HG03565 (cell line): ENCODE measurements at regions not wholly inside any gene's neighbourhood (a gene's known extent, or its start where the extent isn't known, plus 50 kb on each side); places are given as distances from the start of the nearest gene placed in this dataset.
"Not testable (repeated sequence)": the region's sequence is repeated elsewhere in the genome, so short reads cannot be mapped to it uniquely, and the experiment has no call there.

Experiments used
- ATAC-seq: cut with Tn5 transposase; IDR thresholded peaks from one replicate; pipeline ENCODE4 v1.9.1; 2021; ENCODE audit warnings: mild to moderate bottlenecking, moderate library complexity; ENCODE audit not compliant: unreplicated experiment

GRCh38 chr12:131311279-131311722 is 357.6 kb downstream of the ADGRD1 start:
- not testable (repeated sequence) for ATAC-seq

DNA sequence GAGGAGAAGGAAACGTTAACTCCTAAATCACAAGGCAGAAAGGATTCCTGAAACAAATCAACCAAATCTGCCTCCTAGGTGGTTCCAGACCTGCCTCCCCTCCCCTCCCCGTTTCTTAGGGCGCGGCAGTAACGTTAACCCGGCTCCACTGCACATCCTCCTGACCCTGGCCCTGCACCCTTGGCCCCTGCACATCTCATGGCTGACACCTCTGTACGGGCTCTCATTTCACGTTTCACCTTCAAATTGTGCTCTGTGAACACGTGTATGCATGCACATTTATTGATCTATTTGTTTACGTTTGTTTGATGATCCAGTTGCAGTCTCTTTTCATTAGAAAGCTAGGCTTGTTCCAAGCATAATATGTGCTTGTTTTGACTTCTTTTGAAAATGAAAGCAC is 358.1 kb downstream of the ADGRD1 start:
- ATAC-seq = no peak

GRCh38 chr12:131312382-131312781 is 358.7 kb downstream of the ADGRD1 start:
- ATAC-seq = not testable (repeated sequence)

- no peak for ATAC-seq
Measured at GRCh38 chr12:131312793-131313545, 359.3 kb downstream of the ADGRD1 start.

DNA sequence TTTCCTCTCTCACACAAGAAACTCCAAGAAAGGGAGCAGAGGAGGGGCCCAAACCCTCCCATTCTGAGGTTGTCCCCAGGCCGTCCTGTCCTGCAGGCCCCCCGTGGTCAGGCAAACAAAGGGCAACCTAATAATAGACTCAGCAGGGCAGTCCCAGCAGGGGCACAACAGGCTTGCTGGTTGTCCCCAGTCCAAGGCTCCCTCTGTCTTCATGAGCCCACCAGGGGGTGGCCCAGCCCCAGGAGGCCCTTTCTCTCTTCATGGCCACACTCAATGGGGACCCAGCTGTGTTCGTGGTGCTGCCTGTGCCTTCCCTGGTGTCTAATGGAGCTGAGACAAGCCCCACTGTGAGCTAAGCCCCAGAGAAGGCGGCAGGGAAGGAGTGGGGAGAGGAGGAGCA is 359.9 kb downstream of the ADGRD1 start:
- no peak for ATAC-seq

DNA sequence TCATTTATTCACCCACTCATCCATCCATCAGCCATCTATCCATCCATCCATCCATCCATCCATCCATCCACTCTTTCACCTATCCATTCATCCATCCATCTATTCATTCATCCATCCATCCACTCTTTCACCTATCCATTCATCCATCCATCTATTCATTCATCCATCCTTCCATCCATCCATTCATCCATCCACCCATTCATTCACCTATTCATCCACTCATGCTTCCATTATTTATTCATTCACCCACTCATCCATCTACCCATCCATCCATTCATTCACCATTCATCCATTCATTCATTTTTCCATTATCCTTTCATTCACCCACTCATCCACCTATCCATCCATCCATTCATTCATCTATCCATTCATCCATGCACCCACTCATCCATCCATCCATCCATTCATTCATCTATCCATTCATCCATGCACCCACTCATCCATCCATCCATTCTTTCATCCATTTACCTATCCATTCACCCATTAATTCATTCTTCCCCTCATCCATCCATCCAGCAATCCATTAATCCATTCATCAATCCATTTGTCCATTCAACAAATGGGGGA is 360.9 kb downstream of the ADGRD1 start:
- ATAC-seq = no peak

GRCh38 chr12:131315601-131316000 is 361.9 kb downstream of the ADGRD1 start:
- no peak for ATAC-seq

DNA sequence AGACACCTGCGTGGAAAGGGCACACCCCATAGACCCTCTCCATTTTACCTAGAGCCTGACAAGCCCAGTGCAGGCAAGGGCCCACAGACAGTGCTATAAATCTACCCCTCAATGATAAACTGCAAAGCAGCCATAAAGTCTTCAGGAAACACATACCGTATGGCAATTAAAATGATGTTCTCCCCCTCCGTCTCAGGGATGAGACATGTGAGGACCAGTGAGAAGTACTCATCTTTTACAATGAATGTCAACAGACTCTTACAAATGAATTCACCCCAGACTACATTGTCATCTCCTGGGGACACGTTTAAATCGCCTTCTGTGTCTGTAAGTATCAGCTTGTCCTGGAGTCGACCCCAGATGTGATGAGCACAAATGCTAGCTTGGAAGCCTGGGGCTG is 362.7 kb downstream of the ADGRD1 start:
- ATAC-seq = no peak

DNA sequence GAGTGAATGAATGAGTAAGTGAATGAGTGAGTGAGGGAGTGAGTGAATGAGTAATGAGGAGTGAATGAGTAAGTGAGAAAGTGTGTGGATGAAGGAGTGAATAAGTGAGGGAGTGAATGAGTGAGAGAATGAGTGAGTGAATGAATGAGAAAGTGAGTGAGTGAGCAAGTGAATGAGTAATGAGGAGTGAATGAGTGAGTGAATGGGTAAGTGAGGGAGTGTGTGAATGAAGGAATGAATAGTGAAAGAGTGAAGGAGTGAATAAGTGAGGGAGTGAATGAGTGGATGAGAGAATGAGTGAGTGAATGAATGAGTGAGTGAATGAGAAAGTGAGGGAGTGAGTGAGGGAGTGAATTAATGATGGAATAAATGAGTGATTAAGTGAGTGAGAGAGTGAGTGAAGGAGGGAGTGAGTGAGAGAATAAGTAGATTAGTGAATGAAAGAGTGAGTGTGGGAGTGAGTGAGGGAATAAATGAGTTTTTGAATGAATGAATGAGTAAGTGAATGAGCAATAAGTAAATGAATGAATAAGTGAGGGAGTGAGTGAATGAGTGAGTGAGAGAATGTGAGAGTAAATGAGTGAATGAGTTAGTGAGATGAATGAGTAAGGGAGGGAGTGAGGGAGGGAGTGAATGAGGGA is 364.5 kb downstream of the ADGRD1 start:
- ATAC-seq = no peak

GRCh38 chr12:131321988-131322387 is 368.3 kb downstream of the ADGRD1 start:
- ATAC-seq = no peak

GRCh38 chr12:131322460-131322859 is 368.8 kb downstream of the ADGRD1 start:
- not testable (repeated sequence) for ATAC-seq

DNA sequence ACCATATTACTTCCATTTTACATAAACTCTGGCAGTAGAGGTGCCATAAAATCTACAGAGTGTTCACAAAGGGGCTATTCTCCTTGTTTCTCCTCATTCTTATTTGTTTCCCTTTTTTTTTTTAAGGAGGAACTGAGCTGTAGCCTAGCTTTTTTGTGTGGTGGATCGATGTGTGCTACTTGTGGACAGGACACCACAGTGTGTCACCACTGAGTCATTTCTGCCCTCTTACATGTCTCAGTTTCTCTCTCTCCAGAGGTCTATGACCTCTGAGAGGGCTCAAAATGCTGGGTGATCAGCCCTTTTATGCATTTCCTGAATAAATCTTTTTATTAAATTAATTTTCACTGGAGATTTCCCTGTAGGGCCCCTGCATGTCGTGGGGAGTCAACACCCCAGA is 370.2 kb downstream of the ADGRD1 start:
- ATAC-seq = no peak

DNA sequence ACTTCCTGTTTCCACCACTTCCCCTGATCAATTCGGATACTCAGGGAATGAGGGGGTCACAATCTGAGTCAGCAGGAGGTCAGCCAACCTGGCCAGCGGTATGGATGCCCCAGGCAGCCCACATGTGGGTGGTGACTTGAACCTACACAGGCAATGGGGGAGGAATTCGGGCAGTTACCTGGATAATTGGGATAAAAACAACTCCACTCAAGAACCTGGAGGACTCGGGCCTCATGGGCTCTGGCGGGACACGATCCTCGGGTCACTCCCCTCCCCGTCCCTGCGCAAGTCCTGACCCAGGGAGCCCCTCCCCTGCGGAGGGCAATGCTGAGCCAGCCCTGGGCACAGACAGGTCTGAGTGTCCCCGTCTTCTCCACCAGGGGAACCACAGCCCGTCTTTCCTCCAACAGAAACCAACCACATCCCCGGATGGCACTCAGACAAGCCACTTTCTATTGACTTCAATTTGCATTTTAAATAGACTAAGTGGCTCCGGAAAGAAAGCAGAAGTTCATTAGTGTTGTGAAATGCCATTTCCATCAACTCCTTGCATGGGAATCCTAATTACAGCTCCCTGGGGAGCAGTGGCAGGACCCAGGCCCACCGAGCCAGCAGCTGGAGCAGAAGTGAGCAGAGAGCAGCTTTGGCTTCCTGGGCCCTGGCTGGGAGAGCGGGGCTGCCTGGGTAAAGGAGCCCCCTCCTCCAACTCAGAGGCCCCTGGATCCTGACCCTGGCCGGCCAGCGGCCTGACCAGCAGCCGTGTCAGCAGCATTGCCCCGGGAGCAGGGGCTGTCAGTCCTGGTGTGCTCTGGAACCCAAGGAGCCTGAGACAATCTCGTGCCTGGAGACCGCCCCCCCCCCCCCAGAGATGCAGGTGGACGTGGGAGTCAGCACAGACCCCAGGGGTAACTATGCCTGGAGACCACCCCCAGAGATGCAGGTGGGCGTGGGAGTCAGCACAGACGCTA is 374.1 kb downstream of the ADGRD1 start:
- ATAC-seq = no peak

GRCh38 chr12:131328861-131329845 is 375.4 kb downstream of the ADGRD1 start:
- not testable (repeated sequence) for ATAC-seq

DNA sequence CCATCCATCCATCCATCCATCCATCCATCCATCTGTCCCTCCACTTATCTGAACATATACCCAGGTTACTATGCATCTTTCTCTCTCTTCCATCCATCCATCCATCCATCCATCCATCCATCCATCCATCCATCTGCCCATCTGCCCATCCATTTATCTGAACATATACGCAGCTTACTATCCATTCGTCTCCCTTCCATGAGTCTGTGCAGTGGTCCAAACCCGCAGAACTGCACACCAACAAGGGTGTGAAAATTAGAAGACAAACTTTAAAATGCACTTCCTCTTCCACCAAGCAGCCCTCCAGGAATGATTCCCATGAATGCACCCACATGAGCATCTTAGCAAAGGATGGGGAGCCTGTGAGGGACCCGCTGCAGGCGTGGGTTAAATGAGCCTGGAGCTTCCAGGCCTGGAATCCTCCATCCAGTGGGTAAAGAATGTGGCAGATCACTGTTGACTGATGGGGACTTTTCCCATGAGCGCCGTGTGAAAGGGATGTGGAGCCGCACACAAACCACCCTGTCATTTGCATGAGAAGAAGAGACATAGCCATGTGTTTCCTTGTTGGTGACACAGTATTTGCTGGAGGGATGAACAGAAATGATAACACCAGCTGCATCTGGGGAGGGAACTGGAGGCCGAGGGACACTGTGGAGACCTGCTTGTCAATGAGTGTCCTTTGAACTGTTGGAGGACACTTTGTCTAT is 376.6 kb downstream of the ADGRD1 start:
- ATAC-seq = no peak

DNA sequence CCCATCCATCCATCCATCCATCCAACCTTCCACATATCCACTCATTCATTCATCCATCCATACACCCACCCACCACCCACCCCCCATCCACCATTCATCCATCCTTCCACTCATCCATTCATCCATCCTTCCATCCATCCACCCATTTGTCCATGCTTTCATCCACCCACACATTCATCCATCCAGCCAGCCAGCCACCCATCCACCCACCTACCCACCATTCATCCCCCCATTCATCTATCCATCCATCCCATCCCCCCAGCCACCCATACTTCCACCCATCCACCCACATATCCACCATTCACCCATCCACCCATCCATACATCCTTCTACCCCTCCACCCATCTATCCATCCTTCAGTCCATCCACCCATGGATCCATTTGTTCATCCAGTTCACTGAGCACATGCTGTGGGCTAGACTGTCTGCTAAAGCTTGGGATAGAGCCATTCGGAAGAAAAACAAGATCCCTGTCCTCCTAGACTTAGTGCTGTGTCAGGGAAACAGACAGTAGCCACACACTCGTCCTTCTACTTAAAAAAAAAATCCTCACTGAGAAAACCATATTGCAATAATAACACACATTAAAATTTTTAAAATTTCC is 377.5 kb downstream of the ADGRD1 start:
- ATAC-seq = no peak

DNA sequence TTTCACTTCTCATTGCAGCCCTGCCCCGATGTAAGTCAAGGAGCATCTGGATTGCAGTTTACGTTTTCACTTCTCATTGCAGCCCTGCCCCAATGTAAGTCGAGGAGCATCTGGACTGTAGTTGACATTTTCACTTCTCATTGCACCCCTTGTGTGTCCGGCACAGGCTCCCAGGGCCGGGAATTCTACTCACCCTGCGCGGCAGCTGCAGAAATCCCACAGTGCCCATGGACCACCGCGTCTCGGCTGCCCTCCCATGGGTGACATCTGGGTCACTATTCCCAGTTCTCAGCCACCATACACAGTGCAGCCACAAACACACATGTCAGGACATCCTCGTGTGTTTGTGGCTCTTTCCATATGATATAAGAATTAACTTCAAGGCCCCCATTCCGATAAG is 378.5 kb downstream of the ADGRD1 start:
- ATAC-seq = no peak

GRCh38 chr12:131333136-131333535 is 377.8 kb upstream of the SFSWAP start:
- ATAC-seq = no peak
